GM12878 (cell line): ENCODE measurements at regions not wholly inside any gene's neighbourhood (a gene's known extent, or its start where the extent isn't known, plus 50 kb on each side); places are given as distances from the start of the nearest gene placed in this dataset.

Source experiments
- ATF7 ChIP-seq: fragments of 450-650 bp; IDR thresholded peaks from 2 replicates; pipeline ENCODE4 v1.6.1; 2016; ENCODE audit warnings: low read depth, mild to moderate bottlenecking
- BHLHE40 ChIP-seq, 2 experiments: fragments of 450-650 bp in 1 of 2; IDR thresholded peaks; 2 replicates each; pipeline ENCODE4 v1.6.1; 2011 to 2017; ENCODE audit warnings: low read depth in 2 of 2, borderline replicate concordance in 1 of 2, improper control_type of control experiment in 1 of 2, low read length in 1 of 2, mild to moderate bottlenecking in 1 of 2
- CBX3 ChIP-seq: fragments of 200-600 bp; sonication (generic); IDR thresholded peaks from 2 replicates; pipeline ENCODE4 v1.6.1; 2016; ENCODE audit warnings: low read depth, borderline replicate concordance
- EED ChIP-seq: sonication (generic); IDR thresholded peaks from 2 replicates; pipeline ENCODE4 v1.6.1; 2016; ENCODE audit warnings: antibody characterized with exemption, low read depth
- HDAC6 ChIP-seq: fragments of 200-600 bp; sonication (generic); IDR thresholded peaks from one replicate; pipeline ENCODE4 v1.8.0; 2017; ENCODE audit warnings: antibody characterized with exemption; ENCODE audit not compliant: unreplicated experiment
- JUNB ChIP-seq: IDR thresholded peaks from 2 replicates; pipeline ENCODE4 v1.6.1; 2016; ENCODE audit warnings: antibody characterized with exemption, mild to moderate bottlenecking
- JUND ChIP-seq: IDR thresholded peaks from 2 replicates; pipeline ENCODE4 v1.6.1; 2012; ENCODE audit warnings: low read depth, mild to moderate bottlenecking, low read length, improper control_type of control experiment, moderate library complexity
- KDM1A ChIP-seq: fragments of 200-600 bp; sonication (generic); IDR thresholded peaks from 2 replicates; pipeline ENCODE4 v1.6.1; 2016; ENCODE audit warnings: borderline replicate concordance
- MEF2A ChIP-seq: IDR thresholded peaks from 2 replicates; pipeline ENCODE4 v1.6.1; 2011; ENCODE audit warnings: low read depth, mild to moderate bottlenecking, low read length, moderate library complexity; ENCODE audit not compliant: insufficient read depth
- NR2F1 ChIP-seq: fragments of 450-650 bp; conservative IDR thresholded peaks from 2 replicates; pipeline ENCODE4 v1.6.1; 2017; ENCODE audit warnings: mild to moderate bottlenecking
- SREBF1 ChIP-seq: IDR thresholded peaks from 2 replicates; pipeline ENCODE4 v1.6.1; 2012; ENCODE audit warnings: mild to moderate bottlenecking, low read length
- TF ChIP-seq, protein P1 (sequence below): fragments of 150-350 bp; IDR thresholded peaks from 2 replicates; pipeline ENCODE4 v1.6.1; 2016; ENCODE audit warnings: low read depth, low read length
- TF ChIP-seq, protein P2 (sequence below): fragments of 450-650 bp; IDR thresholded peaks from 2 replicates; pipeline ENCODE4 v1.6.1; 2014; ENCODE audit warnings: mild to moderate bottlenecking

GRCh38 chr1:172900376-172900997 lies 150.3 kb downstream of the TNFSF18 start (continued):
- TF ChIP-seq, protein P1, sequence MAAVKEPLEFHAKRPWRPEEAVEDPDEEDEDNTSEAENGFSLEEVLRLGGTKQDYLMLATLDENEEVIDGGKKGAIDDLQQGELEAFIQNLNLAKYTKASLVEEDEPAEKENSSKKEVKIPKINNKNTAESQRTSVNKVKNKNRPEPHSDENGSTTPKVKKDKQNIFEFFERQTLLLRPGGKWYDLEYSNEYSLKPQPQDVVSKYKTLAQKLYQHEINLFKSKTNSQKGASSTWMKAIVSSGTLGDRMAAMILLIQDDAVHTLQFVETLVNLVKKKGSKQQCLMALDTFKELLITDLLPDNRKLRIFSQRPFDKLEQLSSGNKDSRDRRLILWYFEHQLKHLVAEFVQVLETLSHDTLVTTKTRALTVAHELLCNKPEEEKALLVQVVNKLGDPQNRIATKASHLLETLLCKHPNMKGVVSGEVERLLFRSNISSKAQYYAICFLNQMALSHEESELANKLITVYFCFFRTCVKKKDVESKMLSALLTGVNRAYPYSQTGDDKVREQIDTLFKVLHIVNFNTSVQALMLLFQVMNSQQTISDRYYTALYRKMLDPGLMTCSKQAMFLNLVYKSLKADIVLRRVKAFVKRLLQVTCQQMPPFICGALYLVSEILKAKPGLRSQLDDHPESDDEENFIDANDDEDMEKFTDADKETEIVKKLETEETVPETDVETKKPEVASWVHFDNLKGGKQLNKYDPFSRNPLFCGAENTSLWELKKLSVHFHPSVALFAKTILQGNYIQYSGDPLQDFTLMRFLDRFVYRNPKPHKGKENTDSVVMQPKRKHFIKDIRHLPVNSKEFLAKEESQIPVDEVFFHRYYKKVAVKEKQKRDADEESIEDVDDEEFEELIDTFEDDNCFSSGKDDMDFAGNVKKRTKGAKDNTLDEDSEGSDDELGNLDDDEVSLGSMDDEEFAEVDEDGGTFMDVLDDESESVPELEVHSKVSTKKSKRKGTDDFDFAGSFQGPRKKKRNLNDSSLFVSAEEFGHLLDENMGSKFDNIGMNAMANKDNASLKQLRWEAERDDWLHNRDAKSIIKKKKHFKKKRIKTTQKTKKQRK, result no peak
- TF ChIP-seq JUND, result no peak
- no peak for TF ChIP-seq NR2F1
- TF ChIP-seq MEF2A, result no peak
- TF ChIP-seq BHLHE40 (IDR thresholded peaks at IDR 0.05; ENCODE audit: borderline replicate concordance in 1 of 2, low read depth in 2 of 2, low read length in 1 of 2), result no peak
- no peak for TF ChIP-seq JUNB
- no peak for TF ChIP-seq ATF7
- TF ChIP-seq HDAC6, result no peak
- TF ChIP-seq CBX3, result no peak
- TF ChIP-seq SREBF1, result no peak
- no peak for TF ChIP-seq KDM1A
- TF ChIP-seq, protein P2, sequence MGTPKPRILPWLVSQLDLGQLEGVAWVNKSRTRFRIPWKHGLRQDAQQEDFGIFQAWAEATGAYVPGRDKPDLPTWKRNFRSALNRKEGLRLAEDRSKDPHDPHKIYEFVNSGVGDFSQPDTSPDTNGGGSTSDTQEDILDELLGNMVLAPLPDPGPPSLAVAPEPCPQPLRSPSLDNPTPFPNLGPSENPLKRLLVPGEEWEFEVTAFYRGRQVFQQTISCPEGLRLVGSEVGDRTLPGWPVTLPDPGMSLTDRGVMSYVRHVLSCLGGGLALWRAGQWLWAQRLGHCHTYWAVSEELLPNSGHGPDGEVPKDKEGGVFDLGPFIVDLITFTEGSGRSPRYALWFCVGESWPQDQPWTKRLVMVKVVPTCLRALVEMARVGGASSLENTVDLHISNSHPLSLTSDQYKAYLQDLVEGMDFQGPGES, result no peak
- no peak for TF ChIP-seq EED
